B cell (primary cell): ENCODE measurements at regions not wholly inside any gene's neighbourhood (a gene's known extent, or its start where the extent isn't known, plus 50 kb on each side); places are given as distances from the start of the nearest gene placed in this dataset.
"Not testable (repeated sequence)": the region's sequence is repeated elsewhere in the genome, so short reads cannot be mapped to it uniquely, and the experiment has no call there.

Source experiments
- ATAC-seq: fragments of 200-7000 bp; cut with Tn5 transposase; one replicate; pipeline ENCODE4 v1.10.0; 2021; ENCODE audit warnings: low read depth, mild to moderate bottlenecking, moderate number of reproducible peaks, moderate library complexity
- CTCF ChIA-PET: fragments of 350-600 bp; sonication (Branson Sonifier 250); formaldehyde crosslinking; loops from one replicate; lab custom pipeline; 2021; ENCODE audit warnings: antibody characterized with exemption, inconsistent platforms; lab: Charles Lee
- POLR2A ChIA-PET: fragments of 350-600 bp; sonication (Branson Sonifier 250); formaldehyde crosslinking; loops from one replicate; lab custom pipeline; 2021; ENCODE audit warnings: antibody characterized with exemption; lab: Charles Lee
- DNase-seq: peaks from one replicate; pipeline ENCODE4 v3.0.0; 2013
- H2AFZ ChIP-seq: 2 replicates; pipeline ENCODE4 v1.6.1; 2012; ENCODE audit warnings: mild to moderate bottlenecking, low read depth, low read length; ENCODE audit not compliant: insufficient read depth, poor library complexity, severe bottlenecking
- H3K27ac ChIP-seq, 2 donors: 1 replicate in 1 of 2; 2 replicates in 1 of 2; pipeline ENCODE4 v1.5.1; 2012 to 2013; ENCODE audit warnings: low read length in 2 of 2, mild to moderate bottlenecking in 2 of 2, moderate library complexity in 1 of 2
- H3K27me3 ChIP-seq, 4 experiments: fragments of 200-600 bp in 1 of 4; sonication (generic) in 1 of 4; replicated peaks in 1 of 4; 1 replicate in 2 of 4; 2 replicates in 2 of 4; pipeline versions ENCODE4 v1.6.1 to v1.7.0; 2013 to 2016; ENCODE audit warnings: low read length in 3 of 4, mild to moderate bottlenecking in 2 of 4, mixed read lengths in 1 of 4, moderate library complexity in 1 of 4; ENCODE audit not compliant: insufficient read depth in 4 of 4, control insufficient read depth in 3 of 4; ENCODE audit errors: control extremely low read depth in 1 of 4
- H3K36me3 ChIP-seq, 2 experiments: replicated peaks in 1 of 2; 1 replicate in 1 of 2; 2 replicates in 1 of 2; pipeline versions ENCODE4 v1.6.1 to v1.7.1; 2013; ENCODE audit warnings: low read length in 1 of 2; ENCODE audit not compliant: insufficient read depth in 2 of 2, control insufficient read depth in 1 of 2; ENCODE audit errors: control extremely low read depth in 1 of 2, extremely low read depth in 1 of 2
- H3K4me1 ChIP-seq, 2 donors: fragments of 200-600 bp in 1 of 2; sonication (generic) in 1 of 2; 1 replicate in 1 of 2; 2 replicates in 1 of 2; pipeline versions ENCODE4 v1.5.1 to v1.6.1; 2013 to 2017; ENCODE audit warnings: low read length in 2 of 2; ENCODE audit not compliant: control insufficient read depth in 2 of 2, insufficient read depth in 2 of 2
- H3K4me2 ChIP-seq: replicated peaks from 2 replicates; pipeline ENCODE3; 2012; ENCODE audit warnings: mild to moderate bottlenecking, low read depth, low read length; ENCODE audit not compliant: poor library complexity, severe bottlenecking
- H3K4me3 ChIP-seq, 5 experiments: fragments of 200-600 bp in 1 of 5; sonication (generic) in 1 of 5; 1 replicate in 3 of 5; 2 replicates in 2 of 5; pipeline versions ENCODE4 v1.5.1 to v1.7.0; 2011 to 2016; ENCODE audit warnings: low read length in 4 of 5, mild to moderate bottlenecking in 4 of 5, low read depth in 2 of 5, control low read depth in 1 of 5, moderate library complexity in 1 of 5; ENCODE audit not compliant: insufficient read depth in 1 of 5; ENCODE audit errors: control extremely low read depth in 1 of 5, extremely low read depth in 1 of 5
- H3K79me2 ChIP-seq: fragments of 200-600 bp; sonication (generic); one replicate; pipeline ENCODE4 v1.6.0; 2016; ENCODE audit warnings: low read length; ENCODE audit not compliant: control insufficient read depth, insufficient read depth
- H3K9ac ChIP-seq: fragments of 200-600 bp; sonication (generic); 2 replicates; pipeline ENCODE4 v1.6.1; 2017; ENCODE audit warnings: mild to moderate bottlenecking, low read length, moderate library complexity
- H3K9me3 ChIP-seq, 3 donors: one replicate each; pipeline versions ENCODE4 v1.6.1 to v1.7.1; 2013; ENCODE audit warnings: low read length in 2 of 3; ENCODE audit not compliant: control insufficient read depth in 2 of 3, insufficient read depth in 1 of 3; ENCODE audit errors: control extremely low read depth in 1 of 3
- H4K20me1 ChIP-seq: 2 replicates; pipeline ENCODE4 v1.6.0; 2012; ENCODE audit warnings: mild to moderate bottlenecking, low read length; ENCODE audit not compliant: insufficient read depth, control insufficient read depth, poor library complexity, severe bottlenecking
- H3K27ac Mint-ChIP-seq: one replicate; pipeline ENCODE4 v1.8.0; 2021; ENCODE audit warnings: mixed read lengths
- H3K27me3 Mint-ChIP-seq: one replicate; pipeline ENCODE4 v1.8.0; 2021; ENCODE audit warnings: mixed read lengths
- H3K4me1 Mint-ChIP-seq: one replicate; pipeline ENCODE4 v1.8.0; 2021; ENCODE audit warnings: mixed read lengths
- H3K4me3 Mint-ChIP-seq: one replicate; pipeline ENCODE4 v1.8.0; 2021; ENCODE audit warnings: mixed read lengths
- H3K9me3 Mint-ChIP-seq: one replicate; pipeline ENCODE4 v1.8.0; 2022; ENCODE audit warnings: mixed read lengths; ENCODE audit not compliant: insufficient read depth
- EZH2 ChIP-seq: IDR thresholded peaks from 2 replicates; pipeline ENCODE4 v1.6.1; 2012; ENCODE audit warnings: borderline replicate concordance, low read depth, mild to moderate bottlenecking, moderate library complexity, low read length; ENCODE audit not compliant: insufficient read depth, poor library complexity, severe bottlenecking
- WGBS: methylation state at CpG from one replicate; pipeline ENCODE4 v1.1.5; 2013; ENCODE audit warnings: missing lambda C conversion rate; ENCODE audit not compliant: insufficient coverage; 5-methylcytosine and 5-hydroxymethylcytosine counted together
- intact Hi-C: fragments of 100-400 bp; cut with micrococcal nuclease; formaldehyde crosslinking; loops from one replicate; pipeline ENCODE4 v1.10.0; 2022
- TF ChIP-seq, protein P1 (sequence below): fragments of 200-600 bp; IDR thresholded peaks from one replicate; pipeline ENCODE4 v1.8.0; 2022; ENCODE audit warnings: antibody characterized with exemption, mild to moderate bottlenecking

DNA sequence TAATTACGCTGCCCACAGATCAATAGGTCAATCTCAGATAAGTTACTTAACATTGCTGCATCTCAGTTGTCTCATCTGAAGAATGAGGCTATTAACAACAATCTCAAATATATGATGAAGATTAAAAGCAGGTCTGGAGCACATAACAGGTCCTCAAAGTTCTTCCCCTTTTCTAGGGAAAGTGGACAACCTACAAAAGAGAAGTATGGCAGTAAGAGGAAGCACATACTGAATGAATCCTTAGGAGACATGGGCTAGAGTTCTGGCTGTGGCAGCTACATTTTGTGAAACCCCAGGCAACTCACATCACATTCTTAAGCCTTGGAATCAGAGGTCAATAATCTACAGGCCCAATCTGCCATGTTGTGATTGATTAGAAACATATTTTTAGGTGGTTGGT, 180.6 kb downstream of the PCTP start:
- Histone ChIP-seq H3K9ac (no peak overlapping the region), H3K79me2 (no peaks in the 10 kb centered on the region), H4K20me1 (no peaks in the 10 kb centered on the region), H3K4me2 (no peak overlapping the region), H3K27me3 (no peaks in the 10 kb centered on the region), H3K27ac (no peak overlapping the region), H3K36me3 (no peaks in the 10 kb centered on the region), H3K9me3 (no peaks in the 10 kb centered on the region), H3K4me3 (no peak overlapping the region), H3K4me1 (no peaks in the 10 kb centered on the region), H2AFZ (no peak overlapping the region)
- Mint-ChIP-seq H3K27ac (no peak overlapping the region), H3K4me1 (no peaks in the 10 kb centered on the region), H3K4me3 (no peak overlapping the region), H3K27me3 (peaks cover 5% of the 10 kb centered on the region), H3K9me3 (no peaks in the 10 kb centered on the region)
- no CpG with 5 or more reads among the region's 1 CpG for WGBS
- ChIA-PET POLR2A (no interaction called here), CTCF (no interaction called here)
- no peak for TF ChIP-seq EZH2
- TF ChIP-seq, protein P1, sequence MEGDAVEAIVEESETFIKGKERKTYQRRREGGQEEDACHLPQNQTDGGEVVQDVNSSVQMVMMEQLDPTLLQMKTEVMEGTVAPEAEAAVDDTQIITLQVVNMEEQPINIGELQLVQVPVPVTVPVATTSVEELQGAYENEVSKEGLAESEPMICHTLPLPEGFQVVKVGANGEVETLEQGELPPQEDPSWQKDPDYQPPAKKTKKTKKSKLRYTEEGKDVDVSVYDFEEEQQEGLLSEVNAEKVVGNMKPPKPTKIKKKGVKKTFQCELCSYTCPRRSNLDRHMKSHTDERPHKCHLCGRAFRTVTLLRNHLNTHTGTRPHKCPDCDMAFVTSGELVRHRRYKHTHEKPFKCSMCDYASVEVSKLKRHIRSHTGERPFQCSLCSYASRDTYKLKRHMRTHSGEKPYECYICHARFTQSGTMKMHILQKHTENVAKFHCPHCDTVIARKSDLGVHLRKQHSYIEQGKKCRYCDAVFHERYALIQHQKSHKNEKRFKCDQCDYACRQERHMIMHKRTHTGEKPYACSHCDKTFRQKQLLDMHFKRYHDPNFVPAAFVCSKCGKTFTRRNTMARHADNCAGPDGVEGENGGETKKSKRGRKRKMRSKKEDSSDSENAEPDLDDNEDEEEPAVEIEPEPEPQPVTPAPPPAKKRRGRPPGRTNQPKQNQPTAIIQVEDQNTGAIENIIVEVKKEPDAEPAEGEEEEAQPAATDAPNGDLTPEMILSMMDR, result no peak
- DNase-seq, result no peak
- no peak for ATAC-seq
- intact Hi-C loops, result no loop called here

DNA sequence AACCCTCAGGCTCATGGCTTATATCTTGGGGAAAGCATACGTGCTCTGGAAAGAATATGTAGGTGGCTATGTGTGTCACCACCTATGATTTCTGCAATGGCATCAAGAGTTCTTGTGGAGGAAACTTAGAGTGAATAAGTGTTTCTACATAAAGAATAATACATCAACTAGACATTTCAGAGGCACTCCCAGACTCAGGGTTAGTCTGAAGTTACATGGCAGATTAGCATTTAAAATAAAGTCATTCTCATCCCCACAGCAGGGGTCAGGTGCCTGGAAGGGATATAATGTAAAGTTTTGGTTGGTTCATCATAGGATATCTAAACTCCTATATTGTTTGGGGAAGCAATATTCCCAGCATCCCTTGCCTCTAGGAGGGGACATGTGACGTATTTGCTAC, 182.1 kb downstream of the PCTP start:
- H3K4me3 ChIP-seq, result no peak overlapping the region
- no peak for TF ChIP-seq EZH2
- TF ChIP-seq, protein P1, result no peak
- ATAC-seq, result no peak
- H3K4me1 ChIP-seq, result no peaks in the 10 kb centered on the region
- H3K9me3 ChIP-seq, result no peaks in the 10 kb centered on the region
- no peaks in the 10 kb centered on the region for H3K4me1 Mint-ChIP-seq
- H3K9me3 Mint-ChIP-seq, result no peaks in the 10 kb centered on the region
- H3K36me3 ChIP-seq, result no peaks in the 10 kb centered on the region
- H3K27me3 ChIP-seq, result no peaks in the 10 kb centered on the region
- H3K27ac Mint-ChIP-seq, result no peak overlapping the region
- H3K9ac ChIP-seq, result no peak overlapping the region
- H2AFZ ChIP-seq, result no peak overlapping the region
- no peaks in the 10 kb centered on the region for H4K20me1 ChIP-seq
- ChIA-PET CTCF (no interaction called here), POLR2A (no interaction called here)
- no peaks in the 10 kb centered on the region for H3K79me2 ChIP-seq
- H3K27me3 Mint-ChIP-seq, result peaks cover 5% of the 10 kb centered on the region
- H3K27ac ChIP-seq, result no peak overlapping the region
- 80% methylated on average over 1 of the region's 2 CpGs for WGBS
- H3K4me2 ChIP-seq, result no peak overlapping the region
- H3K4me3 Mint-ChIP-seq, result no peak overlapping the region
- intact Hi-C loops, result no loop called here
- no peak for DNase-seq

DNA sequence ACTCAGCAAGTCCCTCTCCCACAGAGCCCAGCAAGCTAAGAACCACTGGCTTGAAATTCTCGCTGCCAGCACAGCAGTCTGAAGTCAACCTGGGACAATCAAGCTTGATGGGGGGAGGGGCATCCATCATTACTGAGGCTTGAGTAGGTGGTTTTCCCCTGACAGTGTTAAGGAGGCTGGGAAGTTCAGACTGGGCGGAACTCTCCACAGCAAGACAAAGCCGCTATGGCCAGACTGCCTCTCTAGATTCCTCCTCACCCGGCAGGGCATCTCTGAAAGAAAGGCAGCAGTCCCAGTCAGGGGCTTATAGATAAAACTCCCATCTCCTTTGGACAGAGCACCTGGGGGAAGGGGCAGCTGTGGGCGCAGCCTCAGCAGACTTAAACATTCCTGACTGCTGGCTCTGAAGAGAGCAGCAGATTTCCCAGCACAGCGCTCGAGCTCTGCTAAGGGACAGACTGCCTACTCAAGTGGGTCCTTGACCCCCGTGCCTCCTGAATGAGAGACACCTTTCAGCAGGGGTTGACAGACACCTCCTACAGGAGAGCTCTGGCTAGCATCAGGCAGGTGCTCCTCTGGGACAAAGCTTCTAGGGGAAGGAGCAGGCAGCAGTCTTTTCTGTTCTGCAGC, 188.4 kb downstream of the PCTP start:
- H3K27ac Mint-ChIP-seq, H3K9me3 Mint-ChIP-seq, H3K27me3 ChIP-seq, H3K27ac ChIP-seq, H4K20me1 ChIP-seq, H2AFZ ChIP-seq, POLR2A ChIA-PET, H3K4me3 ChIP-seq, H3K4me2 ChIP-seq, H3K9me3 ChIP-seq, H3K79me2 ChIP-seq, H3K9ac ChIP-seq, ATAC-seq, H3K36me3 ChIP-seq, H3K27me3 Mint-ChIP-seq, H3K4me1 Mint-ChIP-seq, CTCF ChIA-PET, intact Hi-C loops, DNase-seq, H3K4me1 ChIP-seq, H3K4me3 Mint-ChIP-seq: not testable (repeated sequence)
- 83% methylated on average over 7 of the region's 8 CpGs for WGBS
